PC-9 (cell line): ENCODE measurements at regions not wholly inside any gene's neighbourhood (a gene's known extent, or its start where the extent isn't known, plus 50 kb on each side); places are given as distances from the start of the nearest gene placed in this dataset.

Source experiments
- CTCF ChIP-seq: fragments of 200-600 bp; sonication (generic); conservative IDR thresholded peaks from 2 replicates; pipeline ENCODE4 v1.6.1; 2017; ENCODE audit warnings: mixed run types, antibody characterized with exemption, mild to moderate bottlenecking, moderate library complexity
- EZH2 ChIP-seq: fragments of 200-600 bp; sonication (generic); IDR thresholded peaks from 2 replicates; pipeline ENCODE4 v1.8.0; 2017; ENCODE audit warnings: antibody characterized with exemption, low read depth

GRCh38 chr9:107856633-107857032 is 367.1 kb upstream of the KLF4 start:
- no peak for TF ChIP-seq CTCF
- no peak for TF ChIP-seq EZH2
